Liver (tissue), 3 donors: ENCODE measurements at regions not wholly inside any gene's neighbourhood (a gene's known extent, or its start where the extent isn't known, plus 50 kb on each side); places are given as distances from the start of the nearest gene placed in this dataset.

Experiments used
- CTCF ChIP-seq: fragments of 150-350 bp; IDR thresholded peaks from 2 replicates; pipeline ENCODE4 v1.5.1; 2017; ENCODE audit warnings: improper control_type of control experiment, low read depth, low read length; ENCODE audit not compliant: missing input control
- FOXA1 ChIP-seq: IDR thresholded peaks from 2 replicates; pipeline ENCODE4 v1.6.1; 2016; ENCODE audit warnings: antibody characterized with exemption
- GABPA ChIP-seq, 2 donors: IDR thresholded peaks in 1 of 2; conservative IDR thresholded peaks in 1 of 2; 2 replicates each; pipeline ENCODE4 v1.6.1; 2016; ENCODE audit warnings: antibody characterized with exemption in 2 of 2, mild to moderate bottlenecking in 1 of 2, moderate library complexity in 1 of 2
- JUND ChIP-seq, 2 donors: IDR thresholded peaks; 2 replicates each; pipeline ENCODE4 v1.6.1; 2016; ENCODE audit warnings: antibody characterized with exemption in 2 of 2
- MAX ChIP-seq: IDR thresholded peaks from 2 replicates; pipeline ENCODE4 v1.6.1; 2016; ENCODE audit warnings: antibody characterized with exemption
- RAD21 ChIP-seq, 2 donors: IDR thresholded peaks; 2 replicates each; pipeline ENCODE4 v1.6.1; 2016; ENCODE audit warnings: antibody characterized with exemption in 2 of 2, mild to moderate bottlenecking in 2 of 2
- REST ChIP-seq: IDR thresholded peaks from 2 replicates; pipeline ENCODE4 v1.6.1; 2016; ENCODE audit warnings: antibody characterized with exemption, mild to moderate bottlenecking
- RXRA ChIP-seq, 2 donors: IDR thresholded peaks; 2 replicates each; pipeline ENCODE4 v1.6.1; 2017 to 2018; ENCODE audit warnings: antibody characterized with exemption in 2 of 2, mild to moderate bottlenecking in 1 of 2
- SP1 ChIP-seq: IDR thresholded peaks from 2 replicates; pipeline ENCODE4 v1.6.1; 2018; ENCODE audit warnings: antibody characterized with exemption, mild to moderate bottlenecking
- TAF1 ChIP-seq: conservative IDR thresholded peaks from 2 replicates; pipeline ENCODE4 v1.6.1; 2016; ENCODE audit warnings: antibody characterized with exemption, mild to moderate bottlenecking
- YY1 ChIP-seq: IDR thresholded peaks from 2 replicates; pipeline ENCODE4 v1.6.1; 2016; ENCODE audit warnings: antibody characterized with exemption, mild to moderate bottlenecking
- ZBTB33 ChIP-seq: IDR thresholded peaks from 2 replicates; pipeline ENCODE4 v1.6.1; 2016; ENCODE audit warnings: antibody characterized with exemption
- donor health status: healthy.
- donor health status: healthy.

- TF ChIP-seq SP1 (no peak), CTCF (no peak), YY1 (no peak), FOXA1 (no peak), MAX (no peak), JUND (IDR thresholded peaks at IDR 0.05) (no peak), REST (no peak), RAD21 (IDR thresholded peaks at IDR 0.05) (no peak), TAF1 (no peak), RXRA (IDR thresholded peaks at IDR 0.05) (no peak), ZBTB33 (no peak), GABPA (IDR thresholded peaks at IDR 0.05 in 1 of 2, conservative IDR thresholded peaks at IDR 0.05 in 1 of 2) (no peak)
Measured at GRCh38 chr1:213790565-213790964, 197.2 kb upstream of the PROX1 start.
